GM21367 (cell line): ENCODE measurements at regions not wholly inside any gene's neighbourhood (a gene's known extent, or its start where the extent isn't known, plus 50 kb on each side); places are given as distances from the start of the nearest gene placed in this dataset.

Source experiments
- ATAC-seq: cut with Tn5 transposase; IDR thresholded peaks from one replicate; pipeline ENCODE4 v1.9.1; 2021; ENCODE audit not compliant: unreplicated experiment

DNA sequence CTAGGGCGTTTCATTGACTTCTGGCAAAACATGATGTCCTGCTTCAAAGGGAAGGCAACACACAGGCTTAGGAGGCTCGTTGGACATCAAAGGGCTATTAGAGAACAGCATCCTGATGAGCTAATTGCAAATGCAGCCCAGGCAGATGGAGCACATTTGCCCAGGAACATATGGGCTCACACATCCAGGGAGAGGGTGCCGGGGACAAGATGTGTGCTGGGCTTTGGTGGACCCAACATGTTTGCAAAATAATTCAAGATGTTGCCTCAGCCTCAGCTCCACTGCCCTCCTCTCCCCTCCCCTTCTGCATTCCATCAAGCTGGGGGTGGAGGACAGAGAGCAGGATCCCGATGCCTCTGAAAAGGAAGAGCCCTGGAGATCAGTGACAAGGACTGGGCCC lies 217.1 kb upstream of the ZMIZ1 start:
- ATAC-seq: no peak

- ATAC-seq: no peak
These were observed 216.1 kb upstream of the ZMIZ1 start for GRCh38 chr10:78852466-78853240.

DNA sequence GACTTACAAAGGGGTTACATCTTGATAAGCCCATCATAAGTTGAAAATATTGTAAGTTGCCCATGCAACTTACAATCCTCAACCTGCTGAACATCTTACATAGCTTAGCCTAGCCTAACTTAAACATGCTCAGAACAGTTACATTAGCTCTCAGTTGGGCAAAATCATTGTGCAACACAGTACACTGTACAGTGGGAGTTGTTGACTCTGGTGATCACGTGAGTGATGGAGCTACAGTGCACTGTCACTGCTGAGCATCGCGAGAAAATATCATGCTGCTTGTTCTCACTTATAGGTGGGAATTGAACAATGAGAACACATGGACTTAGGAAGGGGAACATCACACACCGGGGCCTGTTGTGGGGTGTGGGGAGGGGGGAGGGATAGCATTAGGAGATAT lies 214.9 kb upstream of the ZMIZ1 start:
- ATAC-seq: no peak

DNA sequence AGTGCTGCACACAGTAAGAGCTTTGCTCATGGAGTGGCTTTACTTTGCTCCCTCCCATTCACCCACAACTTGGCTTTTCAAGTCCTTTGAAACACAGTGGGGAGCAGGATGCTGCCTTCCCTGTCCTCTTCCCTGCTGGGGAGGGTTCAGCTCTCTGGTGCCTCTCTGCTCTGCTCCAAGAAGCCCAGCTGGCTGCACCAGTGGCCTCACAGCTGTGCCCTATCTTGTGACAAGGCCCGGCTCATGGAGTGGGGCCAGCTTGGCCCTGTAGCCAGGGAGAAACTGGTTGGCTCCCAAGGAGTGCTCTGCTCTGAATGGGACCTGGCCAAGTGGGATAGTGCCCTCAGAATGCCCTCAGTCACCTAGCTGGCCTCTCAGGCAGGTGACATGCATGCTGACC lies 212.3 kb upstream of the ZMIZ1 start:
- ATAC-seq: no peak

DNA sequence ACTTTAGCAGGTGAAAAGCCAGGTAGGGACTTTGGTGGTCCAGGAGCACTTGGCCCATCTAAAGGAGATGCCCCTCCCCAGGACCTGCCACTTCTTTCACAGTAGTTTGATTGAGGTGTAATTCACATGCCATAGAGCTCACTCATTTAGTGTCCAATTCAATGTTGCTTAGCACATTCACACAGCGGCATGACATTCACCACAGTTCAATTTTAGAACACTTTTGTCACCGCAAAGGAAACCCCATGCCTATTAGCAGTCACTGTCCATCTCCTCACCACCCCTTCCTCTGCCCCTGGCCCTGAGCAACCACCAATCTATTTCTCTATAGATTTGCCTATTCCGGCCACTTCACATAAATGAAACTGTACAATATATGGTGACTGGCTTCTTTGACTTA lies 211.6 kb upstream of the ZMIZ1 start:
- no peak for ATAC-seq

- no peak for ATAC-seq
These were observed 209.5 kb upstream of the ZMIZ1 start for GRCh38 chr10:78859266-78859665.

DNA sequence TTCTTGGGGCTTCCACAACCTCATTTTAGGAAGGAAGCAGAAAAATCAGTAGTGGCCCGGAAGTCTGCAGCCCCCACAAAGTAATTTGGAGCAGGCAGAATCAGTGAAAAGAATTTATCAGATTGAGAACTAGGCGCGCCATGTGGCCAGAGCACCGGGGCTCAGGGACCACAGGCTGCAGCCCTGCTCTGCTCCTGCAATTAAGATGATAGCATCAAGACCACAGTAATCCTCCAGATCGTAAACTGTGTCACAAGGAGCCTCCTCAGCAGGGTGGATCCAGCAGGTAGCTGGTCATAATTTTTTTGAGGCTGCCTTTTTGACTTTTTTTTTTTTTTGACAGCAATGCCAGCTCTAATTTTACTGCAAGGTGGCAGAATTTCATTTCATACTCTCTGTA lies 209.0 kb upstream of the ZMIZ1 start:
- no peak for ATAC-seq

DNA sequence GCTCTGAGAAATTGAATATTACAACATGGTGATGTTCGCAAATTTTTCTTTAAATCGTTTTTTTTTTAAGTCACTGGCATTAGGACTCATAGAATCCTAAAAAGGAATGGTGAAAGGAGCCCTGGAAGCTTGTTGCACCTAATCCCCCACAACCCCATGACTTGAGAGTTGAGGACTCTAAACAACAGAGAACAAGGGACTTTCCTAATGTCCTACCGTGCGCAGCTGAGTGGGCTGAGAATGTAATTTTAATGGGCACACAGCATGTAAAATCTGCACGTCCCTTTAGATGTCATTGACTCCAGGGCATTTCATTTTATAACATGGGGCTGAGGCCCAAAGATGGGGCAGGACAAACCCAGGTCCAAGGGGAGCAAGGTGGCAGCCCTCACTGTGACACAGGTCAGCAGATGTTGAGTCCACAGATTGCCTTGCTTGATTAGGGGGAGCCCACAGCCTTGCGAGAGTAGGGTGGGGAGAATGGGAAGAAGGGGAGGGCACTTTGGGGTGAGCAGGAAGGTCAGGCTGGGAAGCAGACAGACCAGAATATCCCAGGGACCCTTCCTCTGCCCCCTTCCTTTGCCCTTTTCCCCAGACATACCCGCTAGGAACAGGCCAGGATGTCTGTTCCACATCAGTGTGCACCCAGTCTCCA lies 208.4 kb upstream of the ZMIZ1 start:
- no peak for ATAC-seq

DNA sequence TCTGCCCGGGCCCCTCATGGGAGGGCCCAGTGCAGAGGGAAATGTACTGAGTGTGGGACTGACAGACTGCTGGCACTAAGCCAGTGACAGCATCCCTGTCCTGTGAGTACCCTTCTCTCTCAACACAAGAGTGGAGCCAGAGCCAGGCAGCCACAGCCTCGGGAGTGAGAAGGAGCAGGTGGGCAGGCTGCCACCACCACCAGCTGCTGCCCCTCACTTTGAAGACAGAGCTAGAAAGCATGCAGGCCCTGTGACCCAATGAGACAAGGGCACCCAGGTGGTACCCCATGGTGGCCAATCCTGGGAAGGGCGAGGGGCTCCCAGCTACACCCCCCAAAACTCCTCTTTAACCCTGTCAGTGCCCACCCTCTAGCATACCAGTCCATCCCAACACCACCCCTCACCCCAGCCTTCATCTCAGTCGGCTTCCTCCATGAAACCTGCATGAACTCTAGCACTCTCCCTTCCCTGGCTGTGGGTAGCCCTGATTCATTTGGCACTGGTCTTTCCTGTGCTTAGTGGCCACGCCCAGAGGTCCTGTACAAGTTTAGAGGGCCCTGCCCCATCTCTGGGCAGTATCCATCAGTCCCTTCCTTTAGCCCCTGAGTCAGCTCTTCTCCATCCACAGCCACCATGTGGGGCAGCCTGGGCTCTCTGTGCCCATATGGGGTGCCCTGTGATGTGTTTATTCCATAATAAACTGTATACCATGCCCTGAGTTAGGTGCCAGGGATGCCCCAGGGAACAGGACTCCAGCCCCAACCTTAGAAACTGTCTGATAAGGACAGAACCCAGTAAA lies 207.0 kb upstream of the ZMIZ1 start:
- no peak for ATAC-seq

- ATAC-seq: no peak
These were observed 206.5 kb upstream of the ZMIZ1 start for GRCh38 chr10:78862328-78862640.

- ATAC-seq: no peak
These were observed 205.4 kb upstream of the ZMIZ1 start for GRCh38 chr10:78863140-78863905.

DNA sequence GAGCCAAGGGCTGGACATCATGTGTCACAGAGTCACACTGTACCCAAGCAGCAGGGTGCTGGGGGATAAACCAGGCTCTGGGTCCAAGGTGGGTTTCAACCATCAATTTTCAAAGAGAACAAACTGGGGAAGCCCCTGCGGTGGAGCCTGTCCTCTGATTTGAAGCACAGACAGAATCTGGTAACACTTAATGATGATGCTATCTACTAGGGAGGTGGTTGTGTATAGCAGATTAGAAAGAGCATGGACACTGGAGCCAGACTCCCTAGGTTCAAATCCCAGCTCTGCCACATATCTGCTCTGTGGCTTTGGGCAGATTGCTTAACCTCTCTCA lies 204.9 kb upstream of the ZMIZ1 start:
- no peak for ATAC-seq

GRCh38 chr10:78864761-78865537 lies 203.8 kb upstream of the ZMIZ1 start:
- no peak for ATAC-seq

DNA sequence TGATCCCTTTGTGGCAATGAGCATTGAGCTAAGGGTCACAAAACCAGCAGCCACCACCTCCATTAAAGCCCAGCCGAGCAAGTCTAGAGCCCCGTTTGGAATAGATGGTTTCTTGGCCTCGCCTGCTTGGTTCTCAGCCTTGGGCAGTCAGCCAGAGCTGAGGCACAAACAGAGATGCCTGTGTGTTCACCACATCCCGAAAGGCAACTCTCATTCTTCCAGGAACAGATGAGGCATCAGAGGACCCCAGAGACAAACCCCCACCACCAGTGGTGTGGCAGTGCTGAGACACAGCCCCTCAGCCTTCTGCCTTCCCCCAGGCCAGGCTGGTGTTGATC lies 203.3 kb upstream of the ZMIZ1 start:
- no peak for ATAC-seq

- no peak for ATAC-seq
These were observed 202.6 kb upstream of the ZMIZ1 start for GRCh38 chr10:78865931-78866717.

- ATAC-seq: no peak
These were observed 201.8 kb upstream of the ZMIZ1 start for GRCh38 chr10:78866731-78867554.

DNA sequence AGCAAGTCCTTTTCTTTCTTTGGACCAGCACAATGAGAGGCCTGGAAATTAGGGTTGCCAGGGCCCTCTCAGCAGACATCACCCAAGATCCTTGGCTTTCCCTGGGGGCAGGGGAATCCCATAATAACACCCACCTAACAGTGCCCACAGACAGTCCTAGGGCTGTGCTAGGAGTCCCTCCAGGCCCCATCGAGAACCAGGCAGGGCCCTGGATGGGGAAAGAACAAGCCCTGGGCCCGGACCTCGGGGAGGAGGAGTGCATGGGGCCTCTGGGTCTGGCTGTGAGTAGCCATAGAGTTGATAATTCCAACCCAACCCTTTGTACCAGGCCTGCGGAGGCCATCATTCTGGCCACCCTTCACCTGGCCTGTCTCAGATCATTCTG lies 201.2 kb upstream of the ZMIZ1 start:
- ATAC-seq: no peak

- no peak for ATAC-seq
These were observed 200.7 kb upstream of the ZMIZ1 start for GRCh38 chr10:78868048-78868447.

- no peak for ATAC-seq
These were observed 200.3 kb upstream of the ZMIZ1 start for GRCh38 chr10:78868456-78868855.
